HG03045 (cell line): ENCODE measurements at regions not wholly inside any gene's neighbourhood (a gene's known extent, or its start where the extent isn't known, plus 50 kb on each side); places are given as distances from the start of the nearest gene placed in this dataset.
"Not testable (repeated sequence)": the region's sequence is repeated elsewhere in the genome, so short reads cannot be mapped to it uniquely, and the experiment has no call there.

ENCODE experiments used
- ATAC-seq: cut with Tn5 transposase; IDR thresholded peaks from one replicate; pipeline ENCODE4 v1.9.1; 2021; ENCODE audit warnings: mild to moderate bottlenecking, moderate library complexity; ENCODE audit not compliant: unreplicated experiment

DNA sequence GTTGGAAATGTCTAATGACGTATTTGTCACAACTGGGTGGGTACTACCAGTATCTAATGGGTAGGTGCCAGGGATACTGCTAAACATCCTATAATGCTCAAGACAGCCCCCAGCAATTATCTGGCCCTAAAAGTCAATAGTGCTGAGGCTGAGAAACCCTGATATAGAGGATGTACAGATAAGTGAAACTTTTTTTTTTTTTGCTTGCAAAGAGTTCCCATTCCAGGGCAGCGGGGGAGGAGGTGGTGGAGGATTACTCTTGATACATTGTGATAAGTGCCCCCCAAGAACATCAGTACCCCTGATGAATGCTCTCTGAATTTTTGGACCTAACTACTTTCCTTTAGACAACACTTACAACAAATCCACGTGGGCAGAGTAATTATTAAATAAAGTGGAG, 329.7 kb upstream of the SPRED2 start:
- ATAC-seq = no peak

DNA sequence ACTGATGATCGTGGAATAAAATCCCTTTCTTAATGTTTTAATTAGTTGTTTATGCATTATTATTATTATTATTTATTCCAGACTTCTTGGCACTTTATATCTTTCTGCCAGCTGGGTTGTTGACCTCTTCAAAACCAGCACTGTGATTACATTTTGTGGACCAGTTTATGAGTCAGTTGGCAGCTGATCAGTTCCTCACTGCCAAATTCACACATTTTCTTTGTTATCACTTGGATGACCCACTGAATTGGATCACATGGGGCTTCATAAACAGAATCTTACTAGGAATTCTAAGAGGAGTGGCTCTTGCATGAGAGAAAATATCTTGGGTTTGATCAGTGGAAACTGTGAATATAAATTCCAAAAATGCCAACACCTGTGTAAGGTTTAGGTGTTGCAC, 321.8 kb upstream of the SPRED2 start:
- no peak for ATAC-seq

DNA sequence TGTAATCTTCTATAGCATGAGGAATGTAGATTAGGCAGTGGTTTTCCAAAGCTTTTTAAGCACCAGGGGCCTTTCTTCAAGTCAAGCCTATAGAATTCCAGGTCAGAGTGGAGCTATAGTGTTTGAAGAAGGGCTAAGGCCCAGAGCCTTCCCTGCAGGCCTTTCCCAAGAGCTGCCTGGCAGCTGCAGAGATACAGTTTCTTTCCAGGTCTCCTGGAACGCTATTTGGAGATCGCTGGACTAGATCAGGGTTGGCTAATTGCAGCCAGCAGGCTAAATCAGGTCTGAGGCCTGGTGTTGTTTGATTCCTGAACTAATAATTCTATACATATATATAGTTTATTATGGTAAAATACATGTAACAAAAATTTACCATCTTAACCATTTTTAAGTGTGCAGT, 319.0 kb upstream of the SPRED2 start:
- no peak for ATAC-seq

DNA sequence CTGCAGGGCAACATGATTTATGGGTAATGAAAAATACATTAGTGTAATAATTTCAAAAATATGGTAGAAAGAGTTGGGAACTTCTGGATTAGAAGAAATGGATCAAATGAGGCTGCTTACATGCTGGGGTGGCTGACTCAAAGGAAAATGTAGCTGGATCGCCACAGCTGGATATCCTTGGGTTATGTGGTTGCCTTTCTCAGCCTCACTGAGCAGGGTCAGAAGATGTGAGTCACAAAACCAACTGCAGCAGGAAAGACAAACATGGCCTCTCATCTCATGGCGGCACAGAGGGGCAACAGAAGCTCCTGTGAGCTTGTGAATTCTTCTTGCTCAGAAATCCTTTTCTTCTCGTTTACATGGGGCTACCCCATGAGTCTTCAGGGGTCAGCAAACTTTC, 317.1 kb upstream of the SPRED2 start:
- ATAC-seq = no peak

DNA sequence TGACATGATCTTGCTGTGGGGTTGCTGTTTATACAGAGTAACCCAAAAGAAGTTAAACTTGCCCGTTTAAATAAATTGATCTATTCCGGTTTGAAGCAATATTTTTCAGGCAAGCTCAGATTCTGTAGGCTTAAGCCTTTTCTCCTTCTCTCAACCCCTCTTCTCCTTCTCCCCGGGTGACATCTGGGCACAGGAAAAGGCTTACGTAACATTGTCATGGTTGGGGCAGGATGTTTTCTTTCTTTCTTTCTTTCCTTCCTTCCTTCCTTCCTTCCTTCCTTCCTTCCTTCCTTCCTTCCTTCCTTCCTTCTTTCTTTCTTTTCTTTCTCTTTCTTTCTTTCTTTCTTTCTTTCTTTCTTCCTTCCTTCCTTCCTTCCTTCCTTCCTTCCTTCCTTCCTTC, 315.5 kb upstream of the SPRED2 start:
- not testable (repeated sequence) for ATAC-seq

DNA sequence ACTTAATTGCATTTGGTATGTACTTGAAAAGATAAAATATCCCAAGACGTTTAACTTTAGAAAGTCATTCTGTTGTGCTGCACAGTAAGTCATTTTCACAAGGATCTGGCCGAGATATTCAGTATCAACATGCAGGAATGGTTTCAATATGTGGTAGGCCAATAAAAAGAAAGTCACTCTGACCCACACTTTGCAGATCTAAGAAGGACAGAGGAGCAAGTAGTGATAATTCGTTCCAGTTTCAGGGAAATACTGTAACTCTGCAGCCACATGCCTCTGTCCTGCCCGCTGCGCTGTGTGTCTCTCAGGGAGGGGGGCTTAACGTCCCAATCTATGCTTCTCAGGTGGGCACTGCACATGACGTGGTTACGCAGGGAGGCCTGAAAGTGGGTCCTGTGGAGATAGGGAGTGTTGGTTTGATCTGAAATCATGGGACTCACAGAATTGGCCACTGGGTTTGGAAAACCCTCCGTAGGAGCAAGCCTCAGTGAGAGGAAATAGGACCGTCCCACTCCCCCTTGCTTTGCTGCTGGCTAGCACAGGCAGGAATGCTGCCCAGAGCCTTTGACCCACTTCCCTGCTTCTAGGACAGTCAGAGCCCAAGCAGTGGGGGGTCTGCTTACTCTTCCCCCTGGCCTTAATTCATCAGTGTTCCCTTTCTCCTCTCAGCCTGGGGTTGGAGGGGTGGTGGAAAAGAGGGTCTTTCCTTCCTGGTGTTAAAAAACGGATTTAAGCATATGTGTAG, 314.7 kb upstream of the SPRED2 start:
- no peak for ATAC-seq

DNA sequence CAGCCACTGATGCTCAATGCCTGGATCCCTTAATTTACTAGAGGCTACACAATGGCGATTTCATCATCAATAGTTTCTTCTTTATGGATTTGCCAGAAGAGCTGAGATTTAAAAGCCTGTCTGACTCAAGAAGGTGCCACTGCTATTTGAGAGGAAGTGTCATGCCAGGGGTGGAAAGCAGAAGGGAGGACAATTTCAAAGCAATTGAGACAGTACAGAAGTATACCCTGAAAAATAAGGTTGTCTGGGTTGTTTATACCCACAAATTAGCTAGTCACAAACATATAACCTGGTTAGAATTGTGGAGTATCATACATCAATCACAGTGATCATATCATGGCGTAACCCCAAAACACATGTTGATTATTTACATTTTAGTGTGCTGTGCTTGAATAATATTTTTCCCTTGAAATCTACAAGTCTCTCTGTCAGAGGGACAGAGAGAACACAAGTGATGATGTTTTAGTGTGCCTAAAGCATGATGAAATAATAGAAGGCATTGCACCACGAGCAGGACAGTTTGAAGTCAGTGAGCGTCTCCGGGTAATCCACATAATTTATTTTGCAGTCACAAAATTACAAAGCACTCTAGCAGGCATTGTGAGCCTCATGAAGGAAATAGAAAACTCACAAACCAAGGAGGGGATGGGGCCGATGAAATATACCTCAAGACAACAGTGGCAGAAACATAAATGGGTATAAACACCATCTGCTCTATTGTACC, 312.2 kb upstream of the SPRED2 start:
- no peak for ATAC-seq

DNA sequence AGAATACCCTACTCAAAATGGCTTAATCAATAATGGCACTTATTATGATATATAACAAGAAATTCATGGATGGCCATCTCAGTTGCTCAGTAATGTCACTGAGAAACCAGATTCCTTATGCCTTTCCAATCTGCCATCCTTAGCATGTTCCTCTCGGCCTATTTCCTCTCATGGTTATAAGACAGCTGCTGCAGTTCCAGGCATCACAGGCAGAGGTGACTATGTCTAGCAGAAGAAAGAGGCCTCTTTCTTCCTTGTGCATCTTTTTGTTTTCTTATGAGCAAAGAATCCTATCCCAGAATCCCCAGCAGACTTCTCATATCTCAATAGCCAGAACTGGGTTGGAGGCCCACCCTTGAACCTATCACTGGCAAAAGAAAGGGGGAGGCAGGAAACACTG, 310.6 kb upstream of the SPRED2 start:
- no peak for ATAC-seq

DNA sequence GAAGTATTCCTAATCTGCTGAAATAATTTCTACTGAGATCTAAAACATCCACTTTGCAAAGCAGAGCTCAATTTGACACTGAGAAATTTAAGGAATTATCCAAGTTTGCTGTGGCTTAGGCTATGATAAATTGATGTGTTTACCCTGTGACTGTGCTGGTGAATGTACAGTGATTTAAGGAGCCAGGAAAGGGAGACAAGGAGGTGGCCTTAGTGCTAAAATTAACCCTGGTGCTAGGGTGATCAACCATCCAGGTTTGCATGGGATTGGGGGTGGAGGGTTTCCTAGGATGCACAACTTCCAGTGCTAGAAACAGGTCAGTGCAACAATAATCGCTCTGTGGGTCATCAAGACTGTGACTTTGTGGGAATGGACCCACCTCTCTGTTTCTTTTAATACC, 307.5 kb upstream of the SPRED2 start:
- no peak for ATAC-seq

DNA sequence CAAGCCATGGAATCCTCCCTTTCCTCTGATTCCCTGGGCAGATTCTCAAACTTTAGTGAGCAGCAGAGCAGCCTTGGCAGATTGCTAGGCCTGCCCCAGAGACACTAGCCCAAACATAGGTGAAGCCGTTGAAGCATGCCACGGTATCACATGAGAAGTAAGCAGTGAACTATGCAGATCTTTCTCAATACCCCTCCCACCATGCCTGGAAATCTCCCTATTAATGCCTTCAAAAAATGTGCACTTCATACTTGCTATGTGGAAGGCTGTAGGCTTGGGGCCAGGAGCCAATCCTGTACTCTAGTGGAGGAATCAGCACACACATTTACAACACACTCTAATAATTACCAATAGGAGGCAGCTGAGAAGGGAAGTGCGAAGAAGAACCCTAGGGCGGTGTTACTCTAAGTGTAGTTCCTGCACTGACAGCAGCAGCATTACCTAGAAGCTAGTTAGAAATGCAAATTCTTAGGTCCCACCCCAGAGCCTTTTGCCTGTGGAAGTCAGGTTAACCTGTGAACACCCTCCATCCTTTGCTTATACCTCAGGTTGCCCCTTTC, 305.1 kb upstream of the SPRED2 start:
- no peak for ATAC-seq

DNA sequence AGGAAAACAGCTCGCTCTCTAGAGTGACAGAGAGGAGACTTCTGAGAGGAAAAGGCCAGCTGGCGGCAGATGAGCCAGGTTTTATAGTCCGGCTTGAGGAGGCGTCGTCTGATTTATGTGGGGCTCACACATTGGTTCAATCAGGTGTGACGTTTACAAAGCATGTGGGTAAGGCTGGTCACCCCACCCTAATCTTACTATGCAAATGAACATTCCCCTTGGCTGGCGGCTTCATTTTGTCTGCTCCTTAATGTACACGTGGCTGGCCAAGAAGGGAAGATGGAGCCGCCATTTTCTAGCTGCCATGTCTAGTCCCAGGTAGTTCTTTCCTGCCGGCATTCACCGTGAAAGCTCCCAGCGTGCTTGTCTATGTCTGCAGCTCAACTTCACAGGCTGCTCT, 299.1 kb upstream of the SPRED2 start:
- no peak for ATAC-seq

DNA sequence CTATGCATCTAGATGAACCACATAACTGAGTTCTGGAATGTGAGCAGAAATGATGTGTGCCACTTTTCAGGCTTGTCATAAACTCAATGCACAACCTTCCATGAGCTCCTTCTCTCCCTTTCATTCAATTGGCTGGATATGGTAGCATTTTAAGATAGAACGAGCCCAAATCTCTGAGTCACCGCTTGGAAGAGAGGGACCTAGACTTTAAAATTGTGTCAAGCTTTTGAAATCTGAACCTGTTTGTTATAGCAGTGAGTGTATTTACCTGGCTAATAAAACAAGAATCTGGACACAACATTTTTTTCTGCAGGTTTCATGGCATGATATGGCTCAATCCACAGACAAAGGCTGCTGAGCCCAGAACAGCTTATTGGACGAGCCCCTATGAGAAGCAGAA, 297.8 kb upstream of the SPRED2 start:
- no peak for ATAC-seq

DNA sequence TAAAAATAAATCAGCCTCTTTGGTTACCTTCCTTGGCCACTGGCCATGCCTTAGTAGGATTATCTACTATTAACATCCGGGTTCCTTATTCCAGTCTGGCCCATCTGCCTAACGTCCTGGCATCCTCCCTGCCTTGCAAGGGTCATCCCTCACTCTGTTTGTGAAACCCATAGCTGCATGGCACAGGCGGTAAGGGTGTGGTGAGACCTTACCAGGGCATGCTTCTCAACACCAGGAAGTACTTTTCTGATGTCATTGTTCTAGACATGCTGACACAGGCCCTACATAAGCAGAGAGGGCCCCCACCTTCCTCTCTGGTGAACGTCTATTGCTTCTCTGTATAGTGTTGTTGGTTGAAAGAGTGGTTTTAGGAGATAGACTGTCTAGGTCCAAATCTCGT, 296.8 kb upstream of the SPRED2 start:
- ATAC-seq = no peak

DNA sequence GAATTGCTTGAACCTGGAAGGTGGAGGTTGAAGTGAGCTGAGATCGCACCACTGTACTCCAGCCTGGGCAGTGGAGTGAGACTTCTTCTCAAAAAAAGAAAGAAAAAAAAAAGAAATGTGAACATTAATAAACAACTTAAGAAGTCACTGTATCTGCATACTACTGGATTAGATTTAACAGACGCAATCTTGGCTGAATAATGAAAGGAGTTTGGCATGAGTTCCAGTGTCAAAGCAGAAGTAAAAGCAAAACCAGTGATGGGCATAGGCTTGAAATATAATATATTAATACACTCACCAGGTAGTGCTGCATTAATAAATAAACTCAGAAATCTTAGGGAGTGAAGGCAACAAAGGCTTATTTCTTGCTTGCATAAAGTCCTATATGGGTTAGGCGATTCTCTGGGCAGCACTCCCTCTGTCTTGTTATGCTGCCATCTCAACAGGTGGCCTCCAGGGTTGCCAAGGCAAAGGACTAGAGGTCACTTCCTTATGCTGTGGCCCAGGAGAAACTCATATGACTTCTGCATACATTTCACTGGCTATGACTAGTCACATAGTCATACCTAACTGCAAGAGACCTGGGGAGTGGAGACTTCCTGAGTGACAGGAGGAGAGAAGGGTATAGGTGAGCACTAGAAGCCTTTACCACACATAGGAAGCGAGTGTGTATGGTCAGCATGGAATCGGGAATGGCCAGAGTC, 296.2 kb upstream of the SPRED2 start:
- ATAC-seq = no peak

DNA sequence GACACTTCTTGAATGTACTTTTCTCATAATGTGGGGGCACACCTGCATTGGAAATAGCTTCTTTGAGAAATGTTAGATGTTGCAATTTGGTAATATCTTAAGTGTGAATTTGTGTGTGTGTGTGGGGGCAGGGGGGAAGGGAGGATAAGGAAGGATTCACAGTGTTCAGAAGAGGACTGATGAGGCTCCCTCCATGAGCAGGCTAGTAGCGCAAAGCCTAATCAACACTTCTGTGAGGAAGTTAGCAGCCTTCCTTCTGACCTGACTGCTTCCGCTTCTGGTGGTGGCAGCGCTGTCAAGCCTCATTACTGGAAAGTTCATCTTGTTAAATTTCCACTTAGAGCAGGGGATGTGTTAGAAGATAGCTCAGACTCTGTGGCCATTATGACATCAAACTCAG, 295.4 kb upstream of the SPRED2 start:
- no peak for ATAC-seq

DNA sequence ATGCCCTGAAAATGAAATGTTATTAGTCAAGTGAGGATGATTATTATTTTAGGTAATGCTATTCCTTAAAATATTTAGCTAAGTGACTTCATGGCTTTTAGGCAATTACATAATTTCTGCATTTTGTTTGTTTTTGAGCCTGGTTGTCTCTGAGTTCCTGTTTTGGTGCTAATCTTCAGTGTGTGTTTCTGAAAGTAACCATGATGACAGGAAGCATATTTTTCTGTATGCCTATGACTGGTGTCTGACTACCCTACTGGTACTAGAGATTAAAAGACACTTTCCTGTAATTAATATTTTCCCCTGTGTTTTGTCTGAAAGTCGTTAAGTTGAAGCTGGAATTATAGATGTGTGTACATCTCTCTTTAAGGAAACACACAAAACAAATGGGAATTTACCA, 295.0 kb upstream of the SPRED2 start:
- ATAC-seq = no peak

DNA sequence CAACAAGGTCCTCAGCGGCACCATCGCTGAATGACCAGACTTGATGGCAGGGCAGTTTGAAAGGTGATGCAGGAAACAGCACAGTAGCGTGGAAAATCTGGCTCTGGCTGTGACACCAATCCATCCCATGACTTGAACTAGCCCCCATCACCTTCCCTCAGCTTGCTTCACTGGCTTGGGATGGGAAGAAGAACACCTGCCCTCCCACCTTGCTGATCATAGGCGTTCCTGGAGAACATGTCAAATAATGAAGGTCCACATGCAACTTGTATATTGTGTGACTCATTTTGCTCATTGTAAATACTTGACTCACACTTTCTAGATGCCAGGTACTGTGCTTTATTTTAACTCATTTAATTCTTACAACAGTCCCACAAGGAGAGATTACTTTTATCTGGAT, 292.4 kb upstream of the SPRED2 start:
- ATAC-seq = no peak

DNA sequence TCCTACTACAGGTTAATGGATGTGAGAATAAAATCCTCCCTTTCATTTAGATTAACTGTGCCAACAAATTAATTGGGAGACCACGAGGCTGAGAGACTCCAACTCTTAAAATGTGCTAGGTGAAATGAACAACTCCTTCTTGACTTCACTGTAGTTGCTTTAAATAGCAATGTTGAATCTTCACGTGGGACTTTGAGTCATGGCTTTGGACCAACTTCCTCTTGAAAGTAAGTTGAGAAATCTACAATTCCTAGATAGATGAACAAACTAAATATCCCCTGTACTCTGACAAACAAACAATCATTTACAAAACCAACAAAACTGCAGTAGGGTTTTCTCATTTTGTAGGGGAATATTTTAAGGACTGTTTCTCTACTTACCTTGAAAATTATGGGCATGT, 291.9 kb upstream of the SPRED2 start:
- no peak for ATAC-seq

DNA sequence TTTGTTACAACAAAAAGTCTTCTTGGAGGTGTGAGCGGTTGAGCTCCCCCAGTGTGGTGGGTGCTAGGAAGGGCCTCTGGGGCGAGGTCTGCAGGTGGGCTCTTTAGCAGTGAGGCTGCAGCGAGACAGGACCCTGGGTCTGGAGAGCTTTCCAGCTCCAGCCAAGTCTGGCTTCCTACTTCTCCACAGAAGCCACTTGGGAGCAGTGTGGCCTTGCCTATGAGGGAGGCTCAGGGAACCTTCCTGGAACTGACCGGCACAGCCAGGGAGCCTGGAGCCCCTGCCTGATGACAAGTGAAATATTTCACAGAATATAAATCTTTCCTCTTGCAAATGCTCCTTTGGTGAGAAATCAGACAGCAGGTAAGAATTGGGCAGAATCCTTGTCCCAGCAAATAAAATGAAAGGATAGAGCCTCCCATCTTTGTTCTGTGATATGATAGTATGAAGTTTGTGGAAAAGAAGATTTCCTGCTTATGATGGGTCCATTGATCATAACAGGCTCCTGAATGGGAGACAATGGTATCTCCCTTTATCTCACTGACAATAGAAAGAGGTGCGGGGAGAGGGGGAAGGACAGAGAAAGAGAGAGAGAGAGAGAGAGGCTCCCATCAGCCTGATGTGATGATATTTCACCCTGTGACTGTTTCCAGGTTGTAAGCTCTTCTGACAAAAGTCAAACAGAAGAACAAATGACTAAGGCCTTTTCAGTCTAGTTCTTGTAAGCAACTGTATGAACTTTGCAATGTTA, 289.8 kb upstream of the SPRED2 start:
- no peak for ATAC-seq

DNA sequence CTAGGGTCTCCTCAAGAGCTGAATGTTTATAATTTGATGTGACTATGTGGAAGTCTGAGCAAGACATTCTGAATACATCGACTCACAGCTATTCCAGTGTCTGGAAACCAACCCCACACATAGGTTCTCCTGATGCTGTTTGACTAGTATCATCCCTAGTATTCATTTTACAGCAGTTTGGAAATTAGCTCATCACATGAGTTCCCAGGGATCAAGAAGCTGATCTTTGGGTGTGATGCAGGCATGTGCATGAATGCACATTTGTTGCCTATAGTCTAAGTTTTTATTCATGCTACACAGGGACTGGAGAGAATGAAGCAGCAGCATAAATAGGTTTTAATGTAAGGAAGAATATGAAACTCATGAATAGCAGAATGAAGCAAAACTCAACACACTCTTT, 284.3 kb upstream of the SPRED2 start:
- ATAC-seq = no peak

DNA sequence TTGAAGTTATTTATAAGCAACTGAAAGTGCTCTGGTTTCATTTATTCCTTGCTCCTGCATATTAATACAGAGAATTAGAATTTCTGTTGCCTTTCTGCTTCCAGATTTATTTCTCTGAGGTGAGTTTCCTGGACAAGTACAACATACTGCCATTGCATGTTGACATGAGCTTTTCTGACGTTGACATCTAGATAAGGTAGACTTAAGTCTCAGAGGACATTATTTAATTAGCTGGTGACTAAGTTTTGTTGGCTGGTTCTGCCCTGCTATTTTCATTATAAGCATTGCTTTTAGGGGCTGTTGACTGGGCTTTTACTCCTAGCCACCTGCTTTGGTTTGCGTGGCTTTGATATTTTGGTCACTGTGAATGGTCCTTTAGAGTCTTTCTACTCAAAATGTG, 282.9 kb upstream of the SPRED2 start:
- no peak for ATAC-seq
